Stimulated activated CD8-positive, alpha-beta memory T cell treated with anti-CD3 and anti-CD28 coated beads, Interleukin-15, amount 100 ng/mL, for 4 hours (primary cell): ENCODE measurements at regions not wholly inside any gene's neighbourhood (a gene's known extent, or its start where the extent isn't known, plus 50 kb on each side); places are given as distances from the start of the nearest gene placed in this dataset.

Experiments
- DNase-seq, 2 donors: peaks; one replicate each; pipeline ENCODE4 v3.0.0-alpha.2; 2020; ENCODE audit warnings: low read depth in 2 of 2

DNA sequence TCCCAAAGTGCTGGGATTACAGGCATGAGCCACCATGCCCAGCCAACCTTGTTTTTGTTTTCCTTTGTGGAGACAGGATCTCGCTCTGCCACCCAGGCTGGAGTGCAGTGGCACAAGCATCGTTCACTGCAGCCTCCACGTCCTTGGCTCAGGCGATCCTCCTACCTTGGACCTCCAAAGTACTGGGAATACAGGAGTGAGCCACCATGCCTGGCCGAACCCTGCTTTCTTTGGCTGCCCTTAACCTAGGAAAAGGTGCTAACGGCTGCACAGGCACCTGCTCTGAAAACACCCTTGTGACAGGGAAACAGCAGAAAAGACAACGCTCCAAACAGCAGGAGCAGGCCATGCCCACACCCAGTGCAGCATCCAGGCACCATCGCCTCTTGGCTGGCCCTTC is 71.9 kb downstream of the OAT start:
- no peak for DNase-seq

DNA sequence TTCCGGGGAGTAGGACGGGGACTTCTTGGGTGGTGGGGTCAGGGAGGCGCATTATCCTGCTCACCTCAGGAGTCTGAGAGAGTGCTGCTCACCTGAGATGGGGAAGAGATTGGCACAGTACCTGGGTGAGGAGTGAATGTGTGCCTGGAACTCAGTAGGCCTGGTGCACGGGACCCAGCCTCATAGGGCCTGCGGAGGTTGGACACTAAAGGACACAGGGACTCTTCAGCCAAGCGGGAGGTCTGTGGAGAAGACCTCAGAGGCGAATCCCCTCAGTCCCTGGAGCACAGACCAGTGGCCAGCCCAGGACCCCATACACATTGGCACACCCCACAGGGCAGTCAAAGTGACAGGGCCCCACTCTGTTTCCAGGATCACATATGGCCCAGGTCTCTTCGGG is 73.2 kb downstream of the OAT start:
- no peak for DNase-seq

DNA sequence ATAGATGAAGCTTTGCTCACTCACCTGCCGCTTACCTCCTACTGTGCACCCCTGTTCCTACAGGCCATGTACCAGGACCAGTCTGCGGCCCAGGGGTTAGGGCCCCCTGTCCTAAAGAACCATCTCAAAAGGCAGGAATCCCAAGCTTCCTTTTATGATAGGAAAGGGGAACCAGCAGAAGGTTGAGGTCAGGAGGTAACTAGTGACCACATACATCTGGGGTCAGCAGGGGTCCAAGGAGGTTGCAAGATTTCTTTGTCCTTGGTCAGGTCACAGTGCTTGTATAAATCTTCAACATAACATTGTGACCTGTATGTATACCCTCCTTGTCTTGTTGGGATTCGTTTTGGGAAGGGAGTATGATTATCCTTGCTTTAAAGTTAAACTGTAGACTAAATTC is 73.8 kb downstream of the OAT start:
- no peak for DNase-seq

DNA sequence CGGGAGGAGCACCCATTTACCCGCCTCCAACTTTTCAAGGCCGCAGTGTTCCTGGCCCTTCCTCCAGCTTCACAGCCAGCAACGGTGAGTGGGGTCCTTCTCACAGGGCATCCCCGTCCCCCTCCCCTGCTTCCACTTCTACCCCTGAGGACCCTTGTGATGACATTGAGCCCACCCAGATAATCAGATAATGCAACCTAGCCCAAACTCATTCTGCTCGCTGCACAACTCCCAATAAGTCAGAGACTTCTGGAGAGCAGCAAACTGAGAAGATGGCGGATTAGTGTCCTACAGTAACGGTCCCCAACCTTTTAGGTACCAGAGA is 74.5 kb downstream of the OAT start:
- DNase-seq, result no peak

DNA sequence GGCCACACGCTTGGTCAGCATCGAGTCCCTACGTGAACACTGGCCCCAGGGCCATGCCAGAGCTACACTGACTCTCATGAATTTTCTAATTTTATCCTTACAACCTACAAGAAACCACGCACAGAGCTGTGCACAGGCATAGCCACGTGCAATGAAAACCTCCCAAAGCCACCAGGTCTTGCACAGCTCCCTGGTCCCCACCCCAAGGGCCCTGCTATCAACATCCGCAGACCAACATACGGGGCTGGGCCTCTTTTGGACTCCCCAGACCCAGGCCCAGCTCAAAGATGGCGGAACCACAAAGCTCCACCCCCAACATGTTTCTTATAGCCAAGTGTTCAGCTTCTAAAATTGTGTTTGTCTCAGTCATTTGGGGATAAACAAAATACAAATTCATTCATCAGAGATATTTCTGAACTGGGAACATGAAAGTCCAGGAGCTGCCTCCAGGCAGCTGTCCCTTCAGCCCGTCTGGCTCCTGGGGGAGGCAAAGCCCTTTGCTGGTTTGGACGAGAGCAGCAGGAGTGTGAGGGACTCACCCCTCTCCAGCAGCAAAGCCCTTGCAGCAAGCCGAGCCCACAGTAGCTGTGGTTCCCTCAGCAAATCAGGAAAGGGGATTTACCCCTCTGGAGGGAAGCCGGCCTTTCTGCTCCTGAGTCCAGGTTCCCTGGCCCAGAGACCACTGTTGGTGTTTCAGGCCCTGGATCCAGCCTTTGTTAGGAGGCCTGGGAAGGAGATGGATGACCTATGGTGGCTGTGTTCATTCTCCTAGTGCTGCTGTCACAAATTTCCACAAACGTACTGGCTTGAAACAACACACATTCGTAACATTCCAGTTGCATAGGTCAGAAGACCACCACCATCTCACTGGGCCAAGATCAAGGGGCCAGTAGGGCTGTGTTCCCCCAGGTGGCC is 75.1 kb downstream of the OAT start:
- DNase-seq, result no peak

DNA sequence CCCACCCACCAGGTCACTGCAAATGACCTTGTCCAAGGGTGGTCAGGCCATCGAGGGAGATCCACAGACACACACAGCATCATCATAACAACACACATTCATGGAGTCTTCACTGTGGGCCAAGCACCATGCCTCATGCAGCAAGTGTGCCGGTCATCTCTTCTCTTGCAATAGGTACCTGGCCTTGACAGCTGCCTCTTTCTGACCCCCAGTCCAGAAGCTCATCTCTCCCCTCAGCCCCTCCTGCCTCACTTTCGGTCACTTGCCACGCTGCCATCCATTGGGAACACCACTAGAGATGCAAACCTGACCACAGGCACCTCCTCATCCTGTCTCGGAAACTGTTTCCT is 75.9 kb downstream of the OAT start:
- no peak for DNase-seq

DNA sequence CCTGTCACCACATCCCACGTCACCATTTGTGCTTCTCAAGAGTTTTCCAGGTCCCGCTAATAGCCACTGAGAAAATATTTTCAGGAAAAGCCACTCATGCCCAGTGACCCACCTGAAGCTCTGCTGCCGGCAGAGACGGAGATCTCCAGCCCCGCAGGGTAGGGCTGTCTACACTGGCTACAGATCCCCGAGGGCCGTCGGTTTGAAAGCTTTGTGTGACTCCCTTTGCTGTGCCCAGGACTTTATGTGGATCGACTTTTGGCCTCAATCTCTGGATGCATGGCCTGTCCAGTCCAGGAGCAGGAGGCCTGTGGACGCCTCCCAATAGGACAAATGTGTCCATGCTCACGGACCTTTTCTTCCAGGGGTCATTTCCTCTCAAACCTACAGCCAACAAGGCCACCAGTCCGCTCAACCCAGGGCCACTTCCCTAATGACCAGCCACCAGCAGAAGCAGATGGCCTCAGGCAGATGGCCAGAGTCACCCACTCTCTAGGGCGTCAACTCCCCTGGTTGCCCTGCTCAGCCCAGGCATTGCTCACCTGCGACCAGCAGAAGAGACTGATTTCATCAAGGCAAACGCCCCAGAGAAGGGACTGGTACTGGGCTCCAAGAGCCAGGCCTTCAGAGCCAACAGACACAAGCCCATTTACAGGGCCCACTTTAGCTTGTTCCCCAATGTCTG is 76.4 kb downstream of the OAT start:
- no peak for DNase-seq

DNA sequence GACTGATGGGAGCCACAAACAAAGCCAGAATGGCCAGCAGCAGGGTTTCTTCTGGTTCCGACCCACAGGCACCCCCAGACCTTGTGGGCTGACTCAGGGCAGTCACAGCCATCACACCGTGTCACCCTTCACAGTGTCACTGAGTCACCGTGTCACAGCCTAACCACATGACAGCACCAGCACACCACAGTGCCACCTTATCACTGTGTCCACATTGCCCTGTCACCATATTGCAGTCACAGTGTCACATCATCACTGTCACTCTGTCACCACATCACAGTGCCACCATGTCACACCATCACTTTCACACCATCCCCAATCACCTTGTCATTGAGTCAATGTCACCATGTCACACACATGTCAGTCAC is 77.0 kb downstream of the OAT start:
- no peak for DNase-seq

DNA sequence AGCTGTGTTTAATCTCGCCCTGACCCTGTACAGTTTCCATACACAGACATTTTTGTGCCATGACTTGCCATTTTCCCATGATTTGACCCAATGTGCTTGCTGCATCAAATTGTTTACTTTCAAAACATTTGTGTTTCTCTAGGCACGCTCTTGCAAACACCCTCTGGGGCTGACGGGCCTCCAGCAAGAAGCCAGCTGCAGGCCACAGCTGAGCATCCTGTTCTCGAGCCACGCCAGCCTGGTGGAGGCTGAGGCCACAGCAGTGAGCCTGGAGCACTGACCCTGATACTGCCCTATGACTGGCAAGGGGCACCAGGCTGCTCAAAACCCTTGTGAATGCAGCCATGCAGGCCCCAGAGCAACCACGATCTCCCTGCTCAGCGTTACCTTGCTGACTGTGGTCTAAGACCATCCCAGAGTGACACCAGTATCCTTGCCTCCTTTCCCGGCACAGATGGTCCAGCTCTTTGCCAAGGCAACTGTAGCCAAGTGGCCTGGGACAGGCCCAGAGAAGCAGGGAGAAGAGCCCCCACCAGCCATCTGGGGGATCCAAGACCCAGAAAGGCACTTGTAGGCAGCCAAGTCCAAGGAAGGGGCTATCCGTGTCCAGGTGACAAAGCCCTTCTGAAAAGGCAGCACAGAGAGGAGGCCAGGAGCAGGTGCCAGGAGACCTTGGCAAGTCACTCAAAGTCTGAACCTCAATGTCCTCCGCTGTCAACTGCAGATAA is 78.5 kb downstream of the OAT start:
- no peak for DNase-seq

DNA sequence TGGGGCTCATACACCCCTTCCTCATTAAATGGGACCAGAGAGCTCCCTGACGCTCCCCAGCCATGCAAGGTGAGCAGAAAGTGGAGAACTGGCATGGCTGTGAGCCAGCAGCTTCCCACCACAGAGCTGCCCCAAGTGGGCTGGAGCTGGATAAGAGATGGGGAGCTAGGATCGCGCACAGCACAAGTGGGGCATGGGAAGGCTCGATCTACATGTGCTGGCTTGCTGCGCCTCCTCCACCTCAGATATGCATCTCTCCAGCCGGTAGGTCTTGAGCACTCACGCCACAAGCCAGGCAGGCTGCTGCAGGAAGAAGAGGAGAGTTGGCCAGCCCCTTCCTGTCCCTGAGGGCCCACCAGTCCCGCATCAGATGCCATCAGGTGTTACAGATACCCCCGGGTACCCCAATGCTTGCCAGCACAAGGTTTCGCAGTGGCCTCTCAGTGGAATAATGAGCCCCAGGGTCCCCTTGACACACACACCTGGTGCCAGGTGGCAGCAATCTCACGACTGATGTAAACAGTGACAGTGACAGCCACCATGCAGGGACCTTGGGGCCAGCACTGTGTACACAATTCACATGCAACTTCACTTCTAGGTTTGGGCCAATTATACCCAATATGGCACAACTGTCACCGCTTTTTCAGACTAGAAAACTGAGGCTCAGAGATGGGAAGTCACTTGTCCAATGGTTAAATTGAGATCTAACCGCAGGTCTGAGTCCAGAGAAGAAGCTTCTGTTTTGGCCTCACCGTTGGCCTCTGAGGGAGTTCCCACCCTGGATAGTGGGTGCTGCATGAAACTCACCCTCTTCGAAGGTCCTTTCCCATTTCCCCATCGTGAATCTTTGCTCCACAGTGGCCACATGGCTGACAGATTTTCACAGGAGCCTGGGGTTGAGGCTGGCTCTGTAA is 79.3 kb downstream of the OAT start:
- no peak for DNase-seq

DNA sequence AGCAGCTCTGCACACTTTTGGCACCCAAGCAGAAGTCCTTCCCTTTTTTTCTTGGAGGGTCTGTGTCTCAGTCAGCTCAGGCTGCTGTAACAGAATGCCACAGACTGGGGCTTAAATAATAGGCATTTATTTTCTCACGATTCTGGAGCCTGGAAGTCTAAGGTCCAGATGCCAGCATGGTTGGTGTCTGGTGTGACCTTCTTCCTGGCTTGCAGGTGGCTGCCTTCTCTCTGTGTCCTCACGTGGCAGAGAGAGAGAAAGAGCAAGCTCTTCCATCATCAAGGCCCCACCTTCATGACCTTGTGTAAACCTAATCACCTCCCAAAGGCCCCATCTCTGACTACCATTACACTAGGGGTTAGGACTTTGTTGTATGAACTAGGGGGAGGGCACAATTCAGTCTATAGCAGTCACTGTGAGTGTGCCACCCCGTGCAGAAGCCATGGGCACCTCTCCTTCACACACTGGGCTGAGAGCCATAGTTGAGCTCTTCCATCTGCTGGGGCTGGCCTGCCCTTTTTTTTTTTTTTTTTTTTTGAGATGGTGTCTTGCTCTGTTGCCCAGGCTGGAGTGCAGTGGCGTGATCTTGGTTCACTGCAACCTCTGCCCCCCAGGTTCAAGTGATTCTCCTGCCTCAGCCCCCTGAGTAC is 80.3 kb downstream of the OAT start:
- no peak for DNase-seq

DNA sequence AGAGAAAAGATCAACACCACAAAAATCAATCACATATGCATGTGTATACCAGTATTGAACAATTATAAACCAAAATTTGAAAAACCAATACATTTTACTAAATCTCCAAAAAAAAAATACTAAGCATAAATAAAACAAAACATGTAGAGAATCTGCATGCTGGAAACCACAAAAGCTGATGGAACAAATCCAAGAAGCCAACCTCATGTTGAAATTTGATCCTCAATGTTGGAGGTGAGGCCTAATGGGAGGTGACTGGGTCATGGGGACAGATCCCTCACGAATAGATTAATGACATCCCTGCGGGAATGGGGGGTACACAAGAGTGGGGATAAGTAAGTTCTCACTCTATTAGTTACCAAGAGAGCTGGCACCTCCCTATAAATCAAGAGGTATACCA is 82.5 kb downstream of the OAT start:
- DNase-seq, result no peak

DNA sequence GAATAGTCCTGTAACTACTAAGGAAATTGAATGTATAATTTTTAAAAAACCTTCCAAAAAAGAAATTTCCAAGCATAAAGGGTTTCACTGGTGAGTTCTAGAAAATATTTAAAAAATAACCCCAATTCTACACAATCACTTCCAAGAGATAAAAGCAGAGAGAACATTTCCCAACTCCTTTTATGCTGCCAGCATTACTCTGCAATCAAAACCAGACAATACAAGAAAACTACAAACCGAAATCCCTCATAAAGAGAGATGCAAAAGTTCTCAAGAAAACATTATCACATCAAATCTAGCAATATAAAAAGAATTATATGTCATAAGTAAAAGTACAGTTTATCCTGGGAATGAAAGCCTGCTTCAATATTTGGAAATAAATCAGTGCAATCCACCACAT is 84.8 kb downstream of the OAT start:
- no peak for DNase-seq

DNA sequence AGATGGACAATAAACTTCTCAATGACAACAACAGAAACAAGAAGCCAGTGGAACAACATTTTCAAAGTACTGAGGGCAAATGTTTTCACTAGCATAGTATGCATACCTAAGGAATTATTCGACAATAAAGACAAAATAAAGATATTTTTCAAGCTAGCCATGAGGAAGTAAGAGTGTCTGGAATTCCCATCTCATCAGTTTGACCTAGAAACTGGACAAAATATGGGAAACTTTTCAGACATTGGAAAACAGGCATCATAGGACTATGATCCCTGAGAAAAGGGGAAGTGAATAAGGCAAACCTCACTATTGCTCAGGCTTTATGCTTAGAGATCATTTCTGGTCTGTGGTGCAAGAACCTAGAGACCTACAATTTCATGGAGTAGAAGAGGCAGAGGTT is 86.3 kb downstream of the OAT start:
- DNase-seq, result no peak

DNA sequence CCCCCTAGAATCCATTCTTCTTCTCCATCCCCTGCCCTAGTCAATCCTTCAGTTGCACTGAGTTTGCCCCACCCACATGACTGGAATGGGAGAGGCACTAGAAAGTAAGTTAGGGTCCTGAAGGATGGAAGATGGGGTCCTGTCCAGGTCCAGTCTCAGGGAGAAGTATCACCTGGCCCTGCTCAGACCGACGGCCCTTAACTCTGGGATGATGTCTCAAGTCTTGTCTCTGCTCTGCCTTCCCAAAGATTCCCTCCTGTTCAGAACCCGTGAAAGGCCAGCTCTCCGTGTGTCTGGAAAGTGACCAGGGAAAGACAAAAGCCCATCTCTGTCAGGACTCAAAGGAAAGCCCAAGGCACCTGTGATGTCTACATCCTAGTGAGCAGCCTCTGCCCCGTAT is 88.8 kb downstream of the OAT start:
- no peak for DNase-seq

DNA sequence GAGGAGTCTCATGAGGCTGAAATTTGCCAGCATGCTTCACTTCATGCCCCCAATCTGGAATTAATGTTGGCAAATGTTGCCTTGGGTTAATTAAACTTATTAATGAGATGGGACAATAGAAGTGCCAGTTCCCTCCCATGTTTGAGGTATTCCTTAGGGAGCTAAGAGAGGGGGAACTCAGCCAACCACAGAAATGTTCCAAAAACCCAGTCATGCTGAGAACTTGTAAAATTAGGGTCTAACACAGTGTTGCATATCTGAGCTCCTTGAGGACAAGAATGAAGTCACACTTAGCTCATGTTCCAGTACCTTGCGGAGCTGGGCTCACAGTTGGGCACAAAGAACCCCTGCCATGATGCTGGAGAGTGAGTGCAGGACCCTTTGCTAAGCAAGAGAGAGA is 89.4 kb downstream of the OAT start:
- no peak for DNase-seq

DNA sequence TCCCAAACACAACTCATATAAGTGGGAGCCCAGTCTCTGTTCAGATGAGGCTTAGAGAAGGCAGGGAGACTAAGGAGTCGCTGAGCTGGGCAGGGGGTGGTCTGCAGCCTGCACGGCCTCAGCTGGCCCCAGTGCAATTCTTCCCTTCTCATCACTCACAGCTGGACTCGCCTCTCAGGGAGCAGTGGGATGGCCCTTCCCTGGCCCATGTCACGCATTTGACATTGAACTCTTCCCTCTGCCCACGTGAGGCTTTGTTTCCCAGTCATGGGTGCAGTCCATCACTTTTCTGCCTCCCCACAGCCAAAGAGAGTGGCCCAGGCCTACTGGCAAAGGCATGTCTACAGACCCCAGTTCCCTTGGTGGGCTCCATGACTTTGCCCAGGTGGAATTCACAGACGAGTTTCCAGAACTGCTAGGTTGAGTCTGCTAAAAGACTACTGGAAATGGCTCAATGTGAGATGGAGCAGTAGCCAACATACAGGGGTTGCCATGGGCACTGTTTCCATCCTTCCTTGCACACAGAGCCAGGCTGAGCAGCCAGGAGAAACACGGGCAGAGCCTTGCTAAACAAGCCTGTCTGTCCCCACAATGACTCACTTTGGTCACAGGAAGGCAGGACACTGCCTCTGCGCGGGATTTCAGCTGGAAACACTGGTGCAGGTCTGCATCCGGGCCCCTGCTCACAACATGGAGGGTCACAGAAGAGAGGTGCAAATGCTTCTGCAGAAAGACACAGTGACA is 90.1 kb downstream of the OAT start:
- DNase-seq, result no peak

DNA sequence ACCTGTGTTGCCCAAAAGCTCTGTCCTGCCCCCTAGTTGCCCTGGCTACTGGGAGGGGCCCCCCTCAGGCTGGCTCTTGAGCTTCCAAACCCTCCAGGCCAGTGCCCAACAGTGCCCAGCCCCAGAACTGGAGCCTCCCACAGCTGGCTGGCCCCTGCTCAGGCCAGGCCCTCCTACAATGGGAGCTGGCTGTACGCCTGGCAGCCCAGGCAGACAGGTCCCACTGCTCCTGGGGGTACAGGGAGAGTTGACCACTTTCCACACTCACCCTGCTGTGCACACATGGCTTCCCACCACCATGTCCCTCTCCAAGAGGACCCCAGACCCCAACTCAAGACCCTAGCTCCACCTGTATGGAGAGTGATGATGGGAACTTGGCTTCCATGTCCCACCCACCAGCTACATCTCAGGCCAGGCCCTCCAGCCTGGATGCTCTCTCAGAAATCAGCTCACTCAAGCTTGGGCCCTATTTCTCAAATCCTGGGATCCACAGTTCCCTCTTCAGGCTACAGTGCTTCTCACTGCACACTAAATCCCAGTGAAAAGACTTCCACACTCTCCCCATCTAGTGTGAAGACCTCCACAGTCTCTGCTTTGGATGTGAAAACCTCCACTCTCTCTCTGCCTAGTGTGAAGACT is 92.6 kb downstream of the OAT start:
- DNase-seq, result no peak

DNA sequence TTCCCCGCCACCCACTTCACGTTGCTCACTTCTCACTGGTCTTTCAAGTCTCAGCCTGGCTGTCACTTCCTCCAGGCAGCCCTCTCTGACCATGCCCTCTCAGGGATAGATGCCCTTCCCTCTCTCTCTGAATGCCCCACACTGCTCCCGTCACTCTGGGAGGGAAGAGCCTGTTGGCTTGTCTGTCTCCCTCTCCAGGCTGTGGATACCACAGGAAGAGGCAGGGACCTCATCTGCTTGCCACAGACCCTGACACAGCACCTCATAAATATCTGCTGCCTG is 93.1 kb downstream of the OAT start:
- no peak for DNase-seq

DNA sequence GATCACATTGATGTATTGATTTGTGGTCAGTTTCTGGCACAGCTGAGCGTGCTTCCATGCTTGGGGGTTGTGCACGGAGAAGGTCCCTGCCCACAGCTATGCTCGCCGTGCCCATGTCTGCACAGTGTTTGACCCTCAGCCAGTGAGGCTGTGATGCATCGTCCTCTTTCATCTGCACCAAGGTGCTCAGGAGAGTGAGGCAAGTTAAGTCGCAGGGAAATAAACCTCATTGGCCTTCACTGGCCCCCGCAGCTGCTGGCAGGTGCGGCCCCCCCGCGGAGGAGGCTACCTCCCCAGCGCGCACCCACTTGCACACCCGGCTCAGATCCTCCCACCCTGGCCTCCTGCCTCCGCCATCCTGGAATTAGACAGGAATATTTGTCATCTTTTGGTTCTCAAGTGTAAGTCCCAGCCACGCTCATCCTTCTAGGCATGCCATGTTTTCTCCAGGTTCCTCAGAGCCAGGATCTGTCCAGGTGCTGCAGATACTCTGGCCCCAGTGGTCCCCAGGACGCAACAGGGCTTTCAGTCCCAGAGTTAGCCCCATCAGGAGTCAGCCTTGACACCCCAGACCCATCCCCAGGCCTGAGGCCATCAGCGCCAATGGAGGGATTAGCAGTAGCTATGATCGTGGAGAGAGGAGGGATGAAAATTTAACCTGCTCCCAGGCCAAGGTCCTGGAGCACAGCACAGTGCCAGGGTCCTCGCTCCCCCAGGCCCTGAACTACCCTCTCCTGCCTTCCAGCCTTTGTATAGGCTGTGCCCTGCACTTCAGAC is 93.7 kb downstream of the OAT start:
- DNase-seq, result no peak
